ENCODE measurements at regions not wholly inside any gene's neighbourhood (a gene's known extent, or its start where the extent isn't known, plus 50 kb on each side); places are given as distances from the start of the nearest gene placed in this dataset.
A peak's percentile ranks its signal among the peaks of the same experiment; 100 is the strongest.

- peaks cover 8 to 34% of the 10 kb centered on the region in 2 donors for H3K4me1 ChIP-seq (replicated peaks in 1 of 2)
- no peak overlapping the region for H3K4me3 ChIP-seq
- no peak overlapping the region for H3K27ac ChIP-seq
- ATAC-seq (replicated peaks in 6 of 8): no peak
- in situ Hi-C loops (cut with MboI; ENCODE audit: low pct_unique_long_range_greater_than_20kb in 2 of 9, low sequenced_read_pairs in 9 of 9, unreplicated experiment in 9 of 9): no loop called here
- WGBS, 10 experiments: 0 to 100% (median 85%) methylated on average over 1 to 5 of the region's 7 CpGs; no CpG with 5 or more reads in 4 of the 10 experiments
Observed at GRCh38 chr10:43320226-43320625, 51.2 kb upstream of the FXYD4 start.

DNA sequence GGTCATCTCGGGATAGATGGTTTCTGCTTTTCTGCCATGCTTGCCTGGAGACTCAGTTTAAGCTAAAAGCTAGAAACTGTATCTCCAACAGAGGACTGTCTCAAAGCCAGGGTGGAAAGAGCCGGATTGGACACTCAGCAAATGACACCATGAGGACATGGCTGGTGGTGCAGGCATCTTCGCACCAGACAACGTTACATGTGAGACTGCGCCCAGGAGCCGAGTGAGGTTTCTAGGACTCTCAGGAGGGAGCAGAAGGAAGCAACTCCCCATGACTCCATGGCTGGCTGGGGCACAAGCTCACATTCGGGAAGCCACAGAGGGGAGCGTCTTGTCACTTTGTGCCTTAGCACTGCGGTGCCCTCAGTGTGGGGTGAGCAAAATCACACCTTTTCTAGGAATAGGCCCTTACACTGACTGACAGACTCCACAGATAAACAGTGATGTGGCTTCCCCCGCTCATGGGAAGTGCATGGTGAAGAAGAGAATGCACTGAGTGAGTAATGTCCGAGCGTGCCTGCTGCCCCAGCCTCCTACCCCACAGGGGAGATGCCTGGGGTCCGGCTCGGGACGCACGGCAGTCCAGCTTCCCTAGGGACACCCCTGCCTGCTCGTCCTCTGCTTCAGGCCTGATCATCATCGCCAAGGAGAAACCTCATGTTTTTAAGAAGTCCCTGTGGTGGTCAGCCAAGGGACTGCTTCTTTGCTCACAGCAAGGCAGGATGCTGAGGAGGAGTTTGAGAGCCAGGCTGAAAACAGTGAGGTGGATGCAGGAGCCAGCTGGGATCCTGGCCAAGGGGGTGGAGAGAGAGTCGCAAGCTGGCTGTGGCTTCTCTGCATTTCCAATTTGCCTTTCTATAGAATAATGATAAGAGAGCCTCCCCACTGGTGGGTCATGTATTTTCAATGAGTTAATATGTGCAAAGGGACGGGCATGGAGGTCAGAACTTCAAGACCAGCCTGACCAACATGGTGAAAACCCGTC, 52.2 kb upstream of the FXYD4 start:
- no peak overlapping the region for H3K4me3 ChIP-seq
- H3K27ac ChIP-seq: no peak overlapping the region
- peaks cover 8 to 34% of the 10 kb centered on the region in 2 donors for H3K4me1 ChIP-seq (replicated peaks in 1 of 2)
- 40 to 100% (median 76%) methylated on average over 2 to 12 of the region's 21 CpGs; no CpG with 5 or more reads in 2 of the 10 experiments for WGBS, 10 experiments
- ATAC-seq (replicated peaks in 6 of 8): peak in 1 of 8 experiments; percentile 50
- in situ Hi-C loops (cut with MboI; ENCODE audit: low pct_unique_long_range_greater_than_20kb in 2 of 9, low sequenced_read_pairs in 9 of 9, unreplicated experiment in 9 of 9): no loop called here

- 14 to 100% (median 81%) methylated on average over 1 to 6 of the region's 7 CpGs; no CpG with 5 or more reads in 1 of the 10 experiments for WGBS, 10 experiments
- peak in 1 of 8 experiments; percentile 31 for ATAC-seq (replicated peaks in 6 of 8)
- Histone ChIP-seq H3K4me3 (no peak overlapping the region), H3K27ac (no peak overlapping the region), H3K4me1 (replicated peaks in 1 of 2) (peaks cover 7 to 34% of the 10 kb centered on the region in 2 donors)
- in situ Hi-C loops (cut with MboI; ENCODE audit: low pct_unique_long_range_greater_than_20kb in 2 of 9, low sequenced_read_pairs in 9 of 9, unreplicated experiment in 9 of 9): no loop called here
Observed at GRCh38 chr10:43318456-43318855, 51.6 kb upstream of the RASGEF1A start.

GRCh38 chr10:43317422-43317821, 50.6 kb upstream of the RASGEF1A start:
- WGBS, 10 experiments: 0 to 87% (median 57%) methylated on average over 1 to 7 of the region's 9 CpGs; no CpG with 5 or more reads in 3 of the 10 experiments
- no peak for ATAC-seq (replicated peaks in 6 of 8)
- Histone ChIP-seq H3K27ac (no peak overlapping the region), H3K4me1 (replicated peaks in 1 of 2) (peaks cover 4 to 28% of the 10 kb centered on the region in 2 donors), H3K4me3 (no peak overlapping the region)
- in situ Hi-C loops (cut with MboI; ENCODE audit: low pct_unique_long_range_greater_than_20kb in 2 of 9, low sequenced_read_pairs in 9 of 9, unreplicated experiment in 9 of 9): no loop called here

GRCh38 chr10:43316988-43317387, 50.1 kb upstream of the RASGEF1A start:
- in situ Hi-C loops (cut with MboI; ENCODE audit: low pct_unique_long_range_greater_than_20kb in 2 of 9, low sequenced_read_pairs in 9 of 9, unreplicated experiment in 9 of 9): no loop called here
- no peak for ATAC-seq (replicated peaks in 6 of 8)
- Histone ChIP-seq H3K4me3 (no peak overlapping the region), H3K27ac (no peak overlapping the region), H3K4me1 (replicated peaks in 1 of 2) (peaks cover 4 to 24% of the 10 kb centered on the region in 2 donors)
- 41 to 100% (median 77%) methylated on average over 1 to 4 of the region's 5 CpGs; no CpG with 5 or more reads in 4 of the 10 experiments for WGBS, 10 experiments

All from motor neuron (in vitro differentiated cells).